K562 (cell line): ENCODE measurements at regions not wholly inside any gene's neighbourhood (a gene's known extent, or its start where the extent isn't known, plus 50 kb on each side); places are given as distances from the start of the nearest gene placed in this dataset.

Experiments
- ATAC-seq: fragments of 200-7000 bp; cut with Tn5 transposase; 3 replicates; pipeline ENCODE4 v1.9.1; 2020; ENCODE audit warnings: moderate library complexity
- BruUV-seq: library from RNA; stranded (reverse); fragments of 400-500 nt; replicated peaks from 2 replicates; lab custom pipeline; 2021; lab: Mats Ljungman, UMichigan
- CTCF ChIA-PET: fragments of 300-600 bp; formaldehyde crosslinking; extraction: SDS; loops from one replicate; lab custom pipeline; 2021; ENCODE audit warnings: low intra/inter-chr PET ratio; lab: Yijun Ruan, JAX
- POLR2A ChIA-PET: fragments of 300-600, 350-650 bp; sonication (Branson Sonifier 250); formaldehyde crosslinking; extraction: SDS; loops from one replicate; lab custom pipeline; 2021; ENCODE audit warnings: antibody characterized with exemption, inconsistent platforms; lab: Yijun Ruan, JAX
- DNase-seq, 4 experiments: peaks; one replicate each; pipeline versions ENCODE4 v3.0.0 to v3.0.0-alpha.2; 2011 to 2018; ENCODE audit warnings: low spot score in 3 of 4, mixed read lengths in 3 of 4; ENCODE audit errors: extremely low read depth in 1 of 4
- FAIRE-seq: peaks from 2 replicates; lab custom pipeline; 2011; peaks lifted over from hg19 to GRCh38; lab: Jason Lieb, UNC
- H2AFZ ChIP-seq: 2 replicates; pipeline ENCODE4 v1.6.0; 2011; ENCODE audit warnings: low read depth, low read length, control low read depth, inconsistent platforms
- H3K27ac ChIP-seq: fragments of 200-600 bp; 3 replicates; pipeline ENCODE4 v1.8.0; 2011; ENCODE audit warnings: low read depth, mild to moderate bottlenecking, control low read depth, inconsistent platforms, low read length, moderate library complexity, mixed read lengths; ENCODE audit errors: extremely low read depth
- H3K27me3 ChIP-seq, 2 experiments: fragments of 300-600 bp in 1 of 2; 2 replicates in 1 of 2; 3 replicates in 1 of 2; pipeline versions ENCODE4 v1.6.0 to v1.8.0; 2011; ENCODE audit warnings: inconsistent platforms in 2 of 2, low read length in 2 of 2, mild to moderate bottlenecking in 1 of 2, mixed read lengths in 1 of 2, moderate library complexity in 1 of 2; ENCODE audit not compliant: control insufficient read depth in 2 of 2, insufficient read depth in 2 of 2
- H3K36me3 ChIP-seq: fragments of 300-600 bp; 3 replicates; pipeline ENCODE4 v1.8.0; 2011; ENCODE audit warnings: mild to moderate bottlenecking, low read length, inconsistent platforms; ENCODE audit not compliant: control insufficient read depth, insufficient read depth
- H3K4me1 ChIP-seq, 2 experiments: fragments of 200-600 bp in 1 of 2; replicated peaks in 1 of 2; 2 replicates in 1 of 2; 3 replicates in 1 of 2; pipeline versions ENCODE4 v1.5.1 to v1.8.0; 2011; ENCODE audit warnings: inconsistent platforms in 2 of 2, low read length in 2 of 2, mild to moderate bottlenecking in 1 of 2, mixed read lengths in 1 of 2, moderate library complexity in 1 of 2; ENCODE audit not compliant: control insufficient read depth in 2 of 2, insufficient read depth in 2 of 2
- H3K4me2 ChIP-seq: 2 replicates; pipeline ENCODE4 v1.6.1; 2011; ENCODE audit warnings: low read length, control low read depth, inconsistent platforms, mixed read lengths; ENCODE audit not compliant: insufficient read depth
- H3K4me3 ChIP-seq: fragments of 200-600 bp; sonication (generic), shearing (Covaris generic); 2 replicates; pipeline ENCODE4 v1.5.1; 2016; ENCODE audit warnings: control low read depth, inconsistent platforms
- H3K79me2 ChIP-seq: fragments of 200-600 bp; 3 replicates; pipeline ENCODE4 v1.8.0; 2011; ENCODE audit warnings: low read length, inconsistent platforms; ENCODE audit not compliant: control insufficient read depth, insufficient read depth
- H3K9ac ChIP-seq, 2 experiments: 2 replicates each; pipeline versions ENCODE4 v1.6.0 to v1.6.1; 2011; ENCODE audit warnings: low read depth in 2 of 2, low read length in 2 of 2, control low read depth in 1 of 2, inconsistent platforms in 1 of 2, mild to moderate bottlenecking in 1 of 2, mixed read lengths in 1 of 2; ENCODE audit not compliant: insufficient read depth in 1 of 2
- H3K9me1 ChIP-seq: one replicate; pipeline ENCODE4 v1.6.0; 2011; ENCODE audit warnings: inconsistent platforms, mild to moderate bottlenecking, low read length, moderate library complexity; ENCODE audit not compliant: control insufficient read depth, insufficient read depth
- H3K9me3 ChIP-seq: replicated peaks from 2 replicates; pipeline ENCODE4 v1.5.1; 2011; ENCODE audit warnings: low read depth, low read length, inconsistent platforms; ENCODE audit not compliant: control insufficient read depth, insufficient read depth
- H4K20me1 ChIP-seq: replicated peaks from 2 replicates; pipeline ENCODE4 v1.6.1; 2011; ENCODE audit warnings: low read length, inconsistent platforms, mixed read lengths; ENCODE audit not compliant: control insufficient read depth, insufficient read depth
- DDX20 ChIP-seq: fragments of 450-650 bp; IDR thresholded peaks from 2 replicates; pipeline ENCODE4 v1.6.1; 2016; ENCODE audit warnings: missing genetic modification characterization, low read depth, mild to moderate bottlenecking, missing compliant biosample characterization, moderate library complexity
- HDAC2 ChIP-seq: fragments of 450-650 bp; IDR thresholded peaks from 2 replicates; pipeline ENCODE4 v1.6.1; 2016; ENCODE audit warnings: mild to moderate bottlenecking
- MITF ChIP-seq: IDR thresholded peaks from 2 replicates; pipeline ENCODE4 v1.6.1; 2014; ENCODE audit warnings: antibody characterized with exemption
- RAD51 ChIP-seq: fragments of 450-650 bp; IDR thresholded peaks from 2 replicates; pipeline ENCODE4 v1.7.1; 2016; ENCODE audit warnings: low read depth, mild to moderate bottlenecking, borderline replicate concordance
- ZBTB43 ChIP-seq: sonication (generic); formaldehyde crosslinking; IDR thresholded peaks from 2 replicates; pipeline ENCODE4 v1.8.0; 2023; ENCODE audit warnings: mild to moderate bottlenecking, missing genetic modification reagents
- ZNF436 ChIP-seq: fragments of 250-450, 450-650 bp; sonication (Bioruptor Pico); formaldehyde crosslinking; IDR thresholded peaks from 2 replicates; pipeline ENCODE4 v1.7.0; 2020; ENCODE audit warnings: mild to moderate bottlenecking
- WGBS: fragments of 100-300 bp; shearing (Covaris generic); methylation state at CpG from one replicate; pipeline ENCODE4 v1.1.6; 2016; ENCODE audit warnings: low coverage, mixed read lengths; ENCODE audit not compliant: insufficient coverage; ENCODE audit errors: missing lambda C conversion rate; 5-methylcytosine and 5-hydroxymethylcytosine counted together
- in situ Hi-C: fragments of 300-500 bp; cut with MboI; formaldehyde crosslinking; loops from 4 replicates; pipeline ENCODE4 v1.15.0; 2018; ENCODE audit warnings: inconsistent platforms, mixed read lengths
- intact Hi-C: fragments of 100-400 bp; cut with micrococcal nuclease; formaldehyde crosslinking; loops from 2 replicates; pipeline ENCODE4 v1.14.2; 2022

DNA sequence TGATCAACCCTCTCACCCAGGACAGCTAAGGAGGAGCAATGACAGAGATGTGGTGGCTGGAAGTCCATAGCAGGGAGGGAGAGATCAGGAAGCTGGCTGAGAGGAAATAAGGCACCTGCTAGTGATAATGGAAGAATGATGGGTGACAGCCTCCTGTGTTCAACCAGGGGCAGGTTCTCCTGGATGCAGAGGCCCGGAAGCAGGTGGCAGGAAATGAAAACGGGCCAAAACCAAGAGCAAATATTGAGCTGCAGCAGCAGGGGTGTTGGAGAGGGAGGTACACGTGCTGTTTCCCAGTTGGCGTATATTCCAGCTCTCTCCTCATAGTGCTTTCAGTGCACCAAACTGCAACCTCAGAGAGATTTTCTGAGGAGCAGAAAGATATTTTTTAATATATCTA lies 213.4 kb upstream of the TBL1XR1 start:
- DNase-seq, result no peak
- 36% methylated on average over 4 of the region's 4 CpGs for WGBS
- Histone ChIP-seq H3K9me1 (peaks cover 3% of the 10 kb centered on the region), H2AFZ (no peak overlapping the region), H3K9ac (no peak overlapping the region), H3K4me1 (no peaks in the 10 kb centered on the region), H3K27me3 (no peaks in the 10 kb centered on the region), H3K36me3 (no peaks in the 10 kb centered on the region), H3K79me2 (no peaks in the 10 kb centered on the region), H3K27ac (no peak overlapping the region), H3K9me3 (no peaks in the 10 kb centered on the region), H3K4me3 (no peak overlapping the region), H4K20me1 (no peaks in the 10 kb centered on the region), H3K4me2 (no peak overlapping the region)
- in situ Hi-C loops (no loop called here), intact Hi-C loops (no loop called here)
- ATAC-seq, result no peak
- ChIA-PET CTCF (interaction anchor here (0.7 kb wide), 1 partner anchor 353 kb away, joined by 3 read pairs; no protein-coding TSS in a partner anchor), POLR2A (interaction anchor here (0.9 kb wide), 1 partner anchor 21 kb away, joined by 3 read pairs; no protein-coding TSS in a partner anchor)
- no peak for TF ChIP-seq MITF
- no peak for TF ChIP-seq ZBTB43
- TF ChIP-seq RAD51, result no peak
- TF ChIP-seq DDX20, result no peak
- no peak for TF ChIP-seq HDAC2
- no peak for TF ChIP-seq ZNF436 (CRISPR knock-in tag)
- BruUV-seq, result no TSS peak
- no peak for FAIRE-seq
